Activated naive CD4-positive, alpha-beta T cell treated with anti-CD3 and anti-CD28 coated beads, Interleukin-2, amount 50 U/mL, for 24 hours (primary cell): ENCODE measurements at regions not wholly inside any gene's neighbourhood (a gene's known extent, or its start where the extent isn't known, plus 50 kb on each side); places are given as distances from the start of the nearest gene placed in this dataset.

Experiments
- H3K27ac Mint-ChIP-seq: one replicate; pipeline ENCODE4 v1.8.0; 2021; ENCODE audit warnings: mild to moderate bottlenecking, mixed read lengths
- H3K27me3 Mint-ChIP-seq: one replicate; pipeline ENCODE4 v1.8.0; 2021; ENCODE audit warnings: mixed read lengths
- H3K36me3 Mint-ChIP-seq: one replicate; pipeline ENCODE4 v1.8.0; 2021; ENCODE audit warnings: mixed read lengths
- H3K4me1 Mint-ChIP-seq: one replicate; pipeline ENCODE4 v1.8.0; 2021; ENCODE audit warnings: mixed read lengths
- H3K4me3 Mint-ChIP-seq: one replicate; pipeline ENCODE4 v1.8.0; 2021; ENCODE audit warnings: mild to moderate bottlenecking, mixed read lengths
- H3K9me3 Mint-ChIP-seq: one replicate; pipeline ENCODE4 v1.8.0; 2021; ENCODE audit warnings: mixed read lengths

- Mint-ChIP-seq H3K4me3 (no peak overlapping the region), H3K27ac (no peak overlapping the region), H3K36me3 (no peaks in the 10 kb centered on the region), H3K27me3 (peaks cover 12% of the 10 kb centered on the region), H3K4me1 (no peaks in the 10 kb centered on the region), H3K9me3 (no peaks in the 10 kb centered on the region)
These were observed 248.5 kb upstream of the TUT7 start for GRCh38 chr9:86602715-86603114.

- Mint-ChIP-seq H3K36me3 (no peaks in the 10 kb centered on the region), H3K4me3 (no peak overlapping the region), H3K27ac (no peak overlapping the region), H3K4me1 (no peaks in the 10 kb centered on the region), H3K27me3 (peaks cover 16% of the 10 kb centered on the region), H3K9me3 (no peaks in the 10 kb centered on the region)
These were observed 247.5 kb upstream of the TUT7 start for GRCh38 chr9:86601697-86602096.

- no peaks in the 10 kb centered on the region for H3K4me1 Mint-ChIP-seq
- no peak overlapping the region for H3K4me3 Mint-ChIP-seq
- H3K36me3 Mint-ChIP-seq, result no peaks in the 10 kb centered on the region
- no peak overlapping the region for H3K27ac Mint-ChIP-seq
- H3K27me3 Mint-ChIP-seq, result peaks cover 16% of the 10 kb centered on the region
- H3K9me3 Mint-ChIP-seq, result no peaks in the 10 kb centered on the region
These were observed 246.8 kb upstream of the TUT7 start for GRCh38 chr9:86600977-86601376.

GRCh38 chr9:86600291-86600690, 246.1 kb upstream of the TUT7 start:
- H3K4me1 Mint-ChIP-seq, result no peaks in the 10 kb centered on the region
- H3K27ac Mint-ChIP-seq, result no peak overlapping the region
- peaks cover 17% of the 10 kb centered on the region for H3K27me3 Mint-ChIP-seq
- no peak overlapping the region for H3K4me3 Mint-ChIP-seq
- no peaks in the 10 kb centered on the region for H3K9me3 Mint-ChIP-seq
- H3K36me3 Mint-ChIP-seq, result no peaks in the 10 kb centered on the region

GRCh38 chr9:86599561-86599960, 245.4 kb upstream of the TUT7 start:
- H3K9me3 Mint-ChIP-seq, result no peaks in the 10 kb centered on the region
- H3K27ac Mint-ChIP-seq, result no peak overlapping the region
- H3K27me3 Mint-ChIP-seq, result peaks cover 18% of the 10 kb centered on the region
- no peaks in the 10 kb centered on the region for H3K36me3 Mint-ChIP-seq
- H3K4me1 Mint-ChIP-seq, result no peaks in the 10 kb centered on the region
- no peak overlapping the region for H3K4me3 Mint-ChIP-seq

- H3K27me3 Mint-ChIP-seq, result peaks cover 17% of the 10 kb centered on the region
- no peak overlapping the region for H3K27ac Mint-ChIP-seq
- H3K4me3 Mint-ChIP-seq, result no peak overlapping the region
- no peaks in the 10 kb centered on the region for H3K36me3 Mint-ChIP-seq
- H3K9me3 Mint-ChIP-seq, result no peaks in the 10 kb centered on the region
- H3K4me1 Mint-ChIP-seq, result no peaks in the 10 kb centered on the region
These were observed 244.4 kb upstream of the TUT7 start for GRCh38 chr9:86598411-86599239.

- Mint-ChIP-seq H3K9me3 (no peaks in the 10 kb centered on the region), H3K27me3 (peaks cover 11% of the 10 kb centered on the region), H3K4me3 (no peak overlapping the region), H3K36me3 (no peaks in the 10 kb centered on the region), H3K27ac (no peak overlapping the region), H3K4me1 (no peaks in the 10 kb centered on the region)
These were observed 240.5 kb upstream of the TUT7 start for GRCh38 chr9:86594724-86595123.

- H3K27me3 Mint-ChIP-seq, result peaks cover 4% of the 10 kb centered on the region
- H3K36me3 Mint-ChIP-seq, result no peaks in the 10 kb centered on the region
- no peaks in the 10 kb centered on the region for H3K9me3 Mint-ChIP-seq
- no peaks in the 10 kb centered on the region for H3K4me1 Mint-ChIP-seq
- H3K4me3 Mint-ChIP-seq, result no peak overlapping the region
- H3K27ac Mint-ChIP-seq, result no peak overlapping the region
These were observed 237.3 kb upstream of the TUT7 start for GRCh38 chr9:86591472-86591871.

- Mint-ChIP-seq H3K27ac (no peak overlapping the region), H3K27me3 (peaks cover 2% of the 10 kb centered on the region), H3K4me1 (no peaks in the 10 kb centered on the region)
These were observed 235.5 kb upstream of the TUT7 start for GRCh38 chr9:86589730-86590129.

GRCh38 chr9:86589273-86589672, 235.1 kb upstream of the TUT7 start:
- Mint-ChIP-seq H3K27ac (no peak overlapping the region), H3K4me3 (no peak overlapping the region), H3K4me1 (no peaks in the 10 kb centered on the region), H3K9me3 (no peaks in the 10 kb centered on the region), H3K36me3 (no peaks in the 10 kb centered on the region), H3K27me3 (peaks cover 2% of the 10 kb centered on the region)

More at GRCh38 chr9:86589730-86590129, 235.5 kb upstream of the TUT7 start:
- H3K36me3 Mint-ChIP-seq, result no peaks in the 10 kb centered on the region
- H3K9me3 Mint-ChIP-seq, result no peaks in the 10 kb centered on the region
- H3K4me3 Mint-ChIP-seq, result no peak overlapping the region

GRCh38 chr9:86586144-86586494, 231.9 kb upstream of the TUT7 start:
- Mint-ChIP-seq H3K9me3 (no peaks in the 10 kb centered on the region), H3K27me3 (peaks cover 2% of the 10 kb centered on the region), H3K36me3 (no peaks in the 10 kb centered on the region), H3K27ac (no peak overlapping the region), H3K4me3 (no peak overlapping the region), H3K4me1 (no peaks in the 10 kb centered on the region)

GRCh38 chr9:86585422-86586143, 231.4 kb upstream of the TUT7 start:
- H3K4me1 Mint-ChIP-seq, result no peaks in the 10 kb centered on the region
- H3K9me3 Mint-ChIP-seq, result no peaks in the 10 kb centered on the region
- no peaks in the 10 kb centered on the region for H3K36me3 Mint-ChIP-seq
- H3K27ac Mint-ChIP-seq, result no peak overlapping the region
- H3K27me3 Mint-ChIP-seq, result peaks cover 2% of the 10 kb centered on the region
- no peak overlapping the region for H3K4me3 Mint-ChIP-seq

GRCh38 chr9:86580688-86581087, 226.5 kb upstream of the TUT7 start:
- no peaks in the 10 kb centered on the region for H3K27me3 Mint-ChIP-seq
- no peaks in the 10 kb centered on the region for H3K36me3 Mint-ChIP-seq
- H3K4me1 Mint-ChIP-seq, result no peaks in the 10 kb centered on the region
- H3K9me3 Mint-ChIP-seq, result no peaks in the 10 kb centered on the region
- H3K27ac Mint-ChIP-seq, result no peak overlapping the region
- no peak overlapping the region for H3K4me3 Mint-ChIP-seq

GRCh38 chr9:86578722-86579121, 224.5 kb upstream of the TUT7 start:
- Mint-ChIP-seq H3K4me3 (no peak overlapping the region), H3K27me3 (no peaks in the 10 kb centered on the region), H3K27ac (no peak overlapping the region), H3K4me1 (no peaks in the 10 kb centered on the region), H3K36me3 (no peaks in the 10 kb centered on the region), H3K9me3 (no peaks in the 10 kb centered on the region)

- Mint-ChIP-seq H3K27me3 (peaks cover 3% of the 10 kb centered on the region), H3K9me3 (peaks cover 4% of the 10 kb centered on the region), H3K4me3 (no peak overlapping the region), H3K36me3 (no peaks in the 10 kb centered on the region), H3K4me1 (no peaks in the 10 kb centered on the region), H3K27ac (no peak overlapping the region)
These were observed 223.5 kb upstream of the TUT7 start for GRCh38 chr9:86577420-86578333.
